Heart left ventricle (tissue), 13 donors: ENCODE measurements at regions not wholly inside any gene's neighbourhood (a gene's known extent, or its start where the extent isn't known, plus 50 kb on each side); places are given as distances from the start of the nearest gene placed in this dataset.

Source experiments
- CTCF ChIP-seq, 12 donors: fragments of 200-600 bp; sonication (generic) in 4 of 12; IDR thresholded peaks; one replicate each; pipeline versions ENCODE4 v1.5.0 to v1.8.0; 2018 to 2022; ENCODE audit warnings: antibody characterized with exemption in 12 of 12, mild to moderate bottlenecking in 5 of 12
- POLR2A ChIP-seq, 2 donors: fragments of 450-650 bp; IDR thresholded peaks; one replicate each; pipeline ENCODE4 v1.6.1; 2017; ENCODE audit warnings: antibody characterized with exemption in 2 of 2, mild to moderate bottlenecking in 2 of 2, moderate library complexity in 2 of 2
- donor health status: ischemic (EF 13 %, LVEDD 7.1; RV severe dilation, severe dysfunction).
- donor health status: DM: no; HTN: yes; CAD: no.
- donor health status: DM: no; HTN: no; CAD: no.
- donor health status: ischemic (EF 25% LVEDD 6.9; RV normal size, moderate dysfunction).
- donor health status: ischemic (EF 25% LVEDD 5.7; RV mildly dilated, moderate dysfunction).
- donor health status: ischemic (EF 35%, LVEDD 5.7; RV mildly dilated, moderate dysfunction).
- donor health status: nonischemic (EF 11% LVEDD 7.7; RV severe dilation, severe dysfunction).
- donor health status: DM: yes; HTN: yes; CAD: no.
- donor health status: PGD.
- donor health status: ischemic (EF 29% LVEDD 5.4; RV normal size, mild dysfunction).
- donor health status: nonischemic (EF 23%, LVEDD 6.1; RV moderate dilation, normal function).

- TF ChIP-seq CTCF (IDR thresholded peaks at IDR 0.05) (no peak), POLR2A (IDR thresholded peaks at IDR 0.05) (no peak)
These were observed 149.8 kb upstream of the ANKRD55 start for GRCh38 chr5:56382896-56383295.
